ENCODE measurements at regions not wholly inside any gene's neighbourhood (a gene's known extent, or its start where the extent isn't known, plus 50 kb on each side); places are given as distances from the start of the nearest gene placed in this dataset.

GRCh38 chr15:57881972-57882371 is 175.5 kb downstream of the POLR2M start:
- no peaks in the 10 kb centered on the region for H3K79me1 ChIP-seq (ENCODE audit: insufficient read depth, low read depth, low read length, poor library complexity, severe bottlenecking)
- H2BK15ac ChIP-seq (ENCODE audit: low read depth, low read length): no peak overlapping the region
- no peak overlapping the region for H2AFZ ChIP-seq (ENCODE audit: low read length)
- Mint-ChIP-seq H3K4me3 (no peak overlapping the region), H3K36me3 (ENCODE audit: insufficient read depth in 1 of 3, low read depth in 3 of 3) (no peaks in the 10 kb centered on the region), H3K9me3 (no peaks in the 10 kb centered on the region), H3K4me1 (no peaks in the 10 kb centered on the region), H3K27me3 (ENCODE audit: low read depth) (peaks cover 5% of the 10 kb centered on the region), H3K27ac (no peak overlapping the region)
- H2BK120ac ChIP-seq (ENCODE audit: low read depth, low read length, poor library complexity, severe bottlenecking): no peak overlapping the region
- no peak overlapping the region for H3K56ac ChIP-seq (ENCODE audit: insufficient read length, low read depth, low read length)
- H3K18ac ChIP-seq (ENCODE audit: insufficient read length, low read depth, low read length): no peak overlapping the region
- no peak overlapping the region for H3K9ac ChIP-seq (ENCODE audit: extremely low read depth, insufficient read length, low read length)
- H2BK12ac ChIP-seq (ENCODE audit: insufficient read length, low read depth, low read length): no peak overlapping the region
- H2AK5ac ChIP-seq (ENCODE audit: insufficient read length, low read length): no peak overlapping the region
- H3K79me2 ChIP-seq (ENCODE audit: insufficient read depth, low read length): no peaks in the 10 kb centered on the region
- no CpG with 5 or more reads among the region's 3 CpGs for WGBS (ENCODE audit: extremely low coverage, insufficient read length, low lambda C conversion rate)
- no peak overlapping the region for H4K5ac ChIP-seq (ENCODE audit: insufficient read length, low read depth, low read length)
- no peak for DNase-seq
- no peaks in the 10 kb centered on the region for H3K4me1 ChIP-seq (ENCODE audit: insufficient read depth, low read length)
- H3K4me2 ChIP-seq (ENCODE audit: insufficient read depth, insufficient read length, low read length): no peak overlapping the region
- no peak overlapping the region for H3K4ac ChIP-seq (ENCODE audit: low read depth, low read length)
- H4K91ac ChIP-seq (ENCODE audit: insufficient read length, low read depth, low read length): no peak overlapping the region
- TF ChIP-seq CTCF (conservative IDR thresholded peaks at IDR 0.05): no peak
- H3T11ph ChIP-seq (ENCODE audit: low read length): no peak overlapping the region
- no peak overlapping the region for H3K27ac ChIP-seq (ENCODE audit: insufficient read length, low read depth, low read length)
- no peak overlapping the region for H3K14ac ChIP-seq (ENCODE audit: insufficient read depth, low read length)
- H3K27me3 ChIP-seq (ENCODE audit: insufficient read depth, low read length): no peaks in the 10 kb centered on the region
- no peaks in the 10 kb centered on the region for H4K20me1 ChIP-seq (ENCODE audit: control insufficient read depth, insufficient read depth, insufficient read length)
- H3K23ac ChIP-seq (ENCODE audit: insufficient read length, low read depth, low read length): no peak overlapping the region
- H3K23me2 ChIP-seq (ENCODE audit: insufficient read length, low read depth, low read length, poor library complexity, severe bottlenecking): no peaks in the 10 kb centered on the region
- H4K8ac ChIP-seq (replicated peaks; ENCODE audit: insufficient read length, low read depth, low read length): no peak overlapping the region
- no peak overlapping the region for H2BK20ac ChIP-seq (ENCODE audit: low read depth, low read length, poor library complexity, severe bottlenecking)
- H3K9me3 ChIP-seq (ENCODE audit: control insufficient read depth, low read depth, low read length): no peaks in the 10 kb centered on the region
- no peak overlapping the region for H2BK5ac ChIP-seq (ENCODE audit: insufficient read length, low read length)
